ENCODE measurements at regions not wholly inside any gene's neighbourhood (a gene's known extent, or its start where the extent isn't known, plus 50 kb on each side); places are given as distances from the start of the nearest gene placed in this dataset.
"Not testable (repeated sequence)": the region's sequence is repeated elsewhere in the genome, so short reads cannot be mapped to it uniquely, and the experiment has no call there.

- no peak for TF ChIP-seq CTCF (IDR thresholded peaks at IDR 0.05; ENCODE audit: low read depth, low read length)
- DNase-seq (ENCODE audit: extremely low read depth, low read depth): no peak
Observed at GRCh38 chr14:49962621-49963020, 69.7 kb downstream of the ARF6 start.

- DNase-seq (ENCODE audit: extremely low read depth, low read depth): not testable (repeated sequence)
Observed at GRCh38 chr14:49965068-49965651, 72.3 kb downstream of the ARF6 start.

- TF ChIP-seq CTCF (IDR thresholded peaks at IDR 0.05; ENCODE audit: low read depth, low read length): no peak
- DNase-seq (ENCODE audit: extremely low read depth, low read depth): no peak
Observed at GRCh38 chr14:49966304-49966809, 73.5 kb downstream of the ARF6 start.

GRCh38 chr14:49966971-49967630 is 74.2 kb downstream of the ARF6 start:
- no peak for TF ChIP-seq CTCF (IDR thresholded peaks at IDR 0.05; ENCODE audit: low read depth, low read length)
- no peak for DNase-seq (ENCODE audit: extremely low read depth, low read depth)

GRCh38 chr14:49969961-49970360 is 77.1 kb downstream of the ARF6 start:
- no peak for TF ChIP-seq CTCF (IDR thresholded peaks at IDR 0.05; ENCODE audit: low read depth, low read length)
- DNase-seq (ENCODE audit: extremely low read depth, low read depth): no peak

GRCh38 chr14:49970474-49971147 is 77.7 kb downstream of the ARF6 start:
- TF ChIP-seq CTCF (IDR thresholded peaks at IDR 0.05; ENCODE audit: low read depth, low read length): no peak
- DNase-seq (ENCODE audit: extremely low read depth, low read depth): no peak

GRCh38 chr14:49971156-49972130 is 78.6 kb downstream of the ARF6 start:
- no peak for DNase-seq (ENCODE audit: extremely low read depth, low read depth)
- no peak for TF ChIP-seq CTCF (IDR thresholded peaks at IDR 0.05; ENCODE audit: low read depth, low read length)
